ENCODE measurements at regions not wholly inside any gene's neighbourhood (a gene's known extent, or its start where the extent isn't known, plus 50 kb on each side); places are given as distances from the start of the nearest gene placed in this dataset.

DNA sequence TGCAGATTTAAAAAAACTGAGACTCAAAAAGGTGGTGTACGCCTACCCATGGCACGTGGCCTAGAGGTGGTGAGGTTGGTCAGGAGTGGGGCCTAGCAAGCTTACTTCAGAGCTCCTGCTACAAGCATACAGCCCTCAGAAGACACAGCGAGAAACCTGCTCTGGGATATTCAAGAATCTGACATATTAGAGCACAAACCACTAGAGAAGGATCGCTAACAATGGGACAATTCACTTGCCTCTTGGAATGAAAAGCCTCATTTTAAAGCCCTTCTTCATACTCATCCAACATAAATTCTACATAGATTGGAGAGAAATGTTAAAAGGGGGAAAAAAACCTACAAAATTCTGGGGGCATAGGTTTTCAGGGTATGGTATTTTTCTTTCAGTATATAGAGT, 118.0 kb upstream of the ARHGEF3 start:
- DNase-seq (ENCODE audit: low spot score) = no peak

DNA sequence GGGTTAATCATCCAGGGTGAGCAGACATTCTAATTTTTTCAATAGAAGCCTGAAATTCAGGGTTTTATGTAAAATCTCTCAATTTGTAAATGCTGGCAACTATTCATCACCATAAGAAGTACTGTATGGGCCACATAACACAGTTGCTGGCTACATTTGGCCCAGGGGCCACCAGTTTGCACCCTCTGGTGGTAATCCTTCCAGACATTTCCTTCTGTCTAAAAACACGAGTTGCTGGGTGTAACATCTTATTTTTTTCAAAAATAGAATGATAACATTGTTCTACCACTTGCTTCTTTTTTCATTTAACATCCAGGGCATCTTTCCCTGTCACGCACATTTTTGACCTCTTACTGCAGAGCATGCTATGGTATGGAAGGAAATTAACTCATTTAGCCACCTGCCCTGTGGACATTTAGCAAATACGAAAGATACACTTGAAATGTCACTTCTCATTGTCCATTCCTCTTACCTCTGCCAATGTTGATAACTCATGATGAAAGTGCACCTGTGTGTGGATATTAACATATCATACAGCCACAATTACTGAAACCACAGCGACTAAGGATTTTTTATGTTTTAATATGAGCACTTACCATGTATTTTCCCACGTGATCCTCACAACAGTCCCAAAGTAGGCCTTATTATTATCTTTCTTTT, 117.5 kb upstream of the ARHGEF3 start:
- DNase-seq (ENCODE audit: low spot score) = no peak
- TF ChIP-seq, protein P1, sequence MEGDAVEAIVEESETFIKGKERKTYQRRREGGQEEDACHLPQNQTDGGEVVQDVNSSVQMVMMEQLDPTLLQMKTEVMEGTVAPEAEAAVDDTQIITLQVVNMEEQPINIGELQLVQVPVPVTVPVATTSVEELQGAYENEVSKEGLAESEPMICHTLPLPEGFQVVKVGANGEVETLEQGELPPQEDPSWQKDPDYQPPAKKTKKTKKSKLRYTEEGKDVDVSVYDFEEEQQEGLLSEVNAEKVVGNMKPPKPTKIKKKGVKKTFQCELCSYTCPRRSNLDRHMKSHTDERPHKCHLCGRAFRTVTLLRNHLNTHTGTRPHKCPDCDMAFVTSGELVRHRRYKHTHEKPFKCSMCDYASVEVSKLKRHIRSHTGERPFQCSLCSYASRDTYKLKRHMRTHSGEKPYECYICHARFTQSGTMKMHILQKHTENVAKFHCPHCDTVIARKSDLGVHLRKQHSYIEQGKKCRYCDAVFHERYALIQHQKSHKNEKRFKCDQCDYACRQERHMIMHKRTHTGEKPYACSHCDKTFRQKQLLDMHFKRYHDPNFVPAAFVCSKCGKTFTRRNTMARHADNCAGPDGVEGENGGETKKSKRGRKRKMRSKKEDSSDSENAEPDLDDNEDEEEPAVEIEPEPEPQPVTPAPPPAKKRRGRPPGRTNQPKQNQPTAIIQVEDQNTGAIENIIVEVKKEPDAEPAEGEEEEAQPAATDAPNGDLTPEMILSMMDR (IDR thresholded peaks at IDR 0.05; ENCODE audit: extremely low read depth, missing control alignments) = no peak

More for the DNA sequence above, 118.0 kb upstream of the ARHGEF3 start:
- TF ChIP-seq, protein P1 (IDR thresholded peaks at IDR 0.05; ENCODE audit: extremely low read depth, missing control alignments) = no peak

DNA sequence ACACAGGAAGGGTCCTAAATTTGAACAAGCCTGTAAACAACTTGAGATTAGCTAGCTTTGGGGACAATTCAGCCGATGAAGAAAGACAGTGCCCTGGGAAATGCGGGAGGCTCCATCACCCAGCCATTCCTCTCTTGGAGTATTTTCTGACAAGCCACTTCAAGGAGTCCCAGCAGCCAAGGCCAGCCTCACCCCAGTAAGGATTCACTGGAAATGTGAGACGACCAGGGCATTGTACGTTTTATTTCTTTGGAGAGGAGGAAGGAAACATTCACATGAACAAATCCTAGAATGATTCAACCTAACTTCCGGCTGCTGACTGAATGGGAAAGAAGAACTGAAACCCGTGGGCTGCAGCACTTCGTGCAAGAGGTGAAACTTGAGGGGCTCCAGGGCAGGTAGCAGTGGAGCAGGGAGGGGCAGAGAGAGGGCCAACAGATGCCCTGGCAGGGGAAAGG, 116.4 kb upstream of the ARHGEF3 start:
- peak; percentile 62 for DNase-seq (ENCODE audit: low spot score)
- TF ChIP-seq, protein P1 (IDR thresholded peaks at IDR 0.05; ENCODE audit: extremely low read depth, missing control alignments) = no peak

DNA sequence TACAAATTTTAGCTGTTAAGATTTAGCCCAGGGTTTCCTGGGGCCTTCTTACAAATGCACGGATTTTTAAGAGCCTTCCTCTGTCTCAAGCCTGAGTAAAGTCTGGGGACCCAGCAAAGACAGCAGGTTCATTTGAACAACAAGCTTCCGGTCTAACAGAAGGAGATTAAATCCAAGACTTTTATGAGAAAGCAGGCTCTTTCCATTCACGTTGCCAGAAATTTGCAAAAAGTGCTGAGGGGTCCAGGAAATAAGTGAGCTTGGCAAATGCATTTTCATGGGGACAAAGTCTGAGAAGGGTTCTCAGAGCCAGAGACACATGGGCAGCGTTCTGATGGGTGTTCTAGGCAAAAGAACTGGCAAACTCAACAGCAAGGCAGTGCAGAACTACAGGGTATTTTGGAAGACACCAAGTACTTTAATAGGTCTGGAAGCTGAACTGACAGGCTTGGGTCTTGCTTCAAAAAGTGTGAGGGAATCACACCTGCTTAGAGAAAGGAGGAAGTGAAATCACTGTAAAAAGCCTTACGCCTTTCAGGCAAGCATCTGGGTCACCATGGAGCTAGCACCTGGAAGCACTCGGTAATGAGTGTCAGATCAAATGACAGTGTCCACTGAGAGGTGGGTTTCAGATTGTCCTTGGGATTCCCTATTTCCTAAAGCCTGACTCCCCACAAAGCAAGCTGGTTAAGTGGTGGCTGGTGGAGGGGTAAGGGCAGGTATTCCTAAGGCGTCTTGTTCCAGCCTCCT, 115.8 kb upstream of the ARHGEF3 start:
- peak; percentile 64 for DNase-seq (ENCODE audit: low spot score)
- TF ChIP-seq, protein P1 (IDR thresholded peaks at IDR 0.05; ENCODE audit: extremely low read depth, missing control alignments) = no peak

DNA sequence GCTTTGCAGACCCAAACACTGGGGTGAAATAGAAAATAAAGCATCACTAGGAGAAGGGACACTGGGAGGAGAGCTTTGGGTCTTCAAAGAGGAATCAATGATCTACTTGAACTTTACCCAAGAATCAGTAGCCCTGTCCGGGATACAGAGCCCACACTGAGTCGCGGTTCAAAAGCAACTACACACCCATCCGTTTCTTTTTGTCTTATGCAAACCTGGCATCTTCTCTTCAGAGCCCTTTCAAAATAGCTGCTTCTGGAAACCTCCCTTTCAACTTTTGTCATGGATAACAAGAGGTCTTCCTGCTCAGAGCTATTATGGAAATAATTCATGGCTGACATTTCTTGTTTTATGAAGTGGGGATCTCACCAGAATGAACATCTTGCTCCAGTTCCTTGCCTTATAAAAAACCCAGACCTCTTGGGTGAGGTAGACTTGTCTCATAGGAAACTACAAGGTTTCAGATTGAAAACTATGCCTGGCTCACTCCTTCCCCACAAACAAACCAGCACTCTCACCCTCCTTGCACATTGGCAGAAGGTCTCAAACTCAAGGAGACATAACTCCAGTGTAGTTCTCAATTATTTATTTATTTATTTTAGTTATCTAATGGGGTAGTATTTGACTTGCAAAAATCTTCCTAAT, 115.1 kb upstream of the ARHGEF3 start:
- TF ChIP-seq, protein P1 (IDR thresholded peaks at IDR 0.05; ENCODE audit: extremely low read depth, missing control alignments) = no peak
- no peak for DNase-seq (ENCODE audit: low spot score)

DNA sequence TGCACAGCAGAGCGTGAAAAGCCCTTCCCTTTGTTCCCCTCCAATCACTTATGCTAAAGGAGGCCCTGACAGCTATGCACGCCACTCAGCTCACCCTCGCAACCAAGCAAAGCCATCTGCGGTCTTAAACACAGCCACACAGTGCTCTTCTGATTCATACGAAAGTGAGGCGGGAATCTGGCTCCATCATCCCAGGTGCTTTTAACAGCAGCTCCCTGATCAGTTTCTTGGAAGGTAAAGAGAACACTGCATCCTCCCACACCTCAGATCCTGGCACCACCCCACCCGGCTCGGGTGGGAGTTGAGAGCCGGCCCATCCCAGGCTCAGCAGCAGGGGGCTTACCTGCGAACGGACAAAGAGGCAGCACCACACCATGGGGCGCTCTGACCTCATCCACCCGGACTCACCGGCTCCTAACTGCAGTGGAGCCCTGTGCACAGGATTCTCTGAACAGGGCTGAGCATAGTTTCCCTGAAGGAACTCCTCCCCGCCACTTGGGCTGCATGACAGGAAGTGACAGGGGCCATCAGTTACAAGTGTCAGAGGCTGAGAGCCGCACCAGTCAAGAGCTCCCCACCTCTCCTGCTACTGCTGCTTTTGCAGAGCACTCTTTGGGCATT, 114.3 kb upstream of the ARHGEF3 start:
- DNase-seq (ENCODE audit: low spot score) = peak; percentile 49
- TF ChIP-seq, protein P1 (IDR thresholded peaks at IDR 0.05; ENCODE audit: extremely low read depth, missing control alignments) = no peak
